Fibroblast of lung (primary cell): ENCODE measurements at regions not wholly inside any gene's neighbourhood (a gene's known extent, or its start where the extent isn't known, plus 50 kb on each side); places are given as distances from the start of the nearest gene placed in this dataset.

ENCODE experiments used
- EZH2 ChIP-seq: IDR thresholded peaks from 2 replicates; pipeline ENCODE4 v1.5.1; 2012; ENCODE audit warnings: low read length, control low read depth, mild to moderate bottlenecking; ENCODE audit errors: missing control alignments
- TF ChIP-seq, protein P1 (sequence below), 2 donors: IDR thresholded peaks in 1 of 2; conservative IDR thresholded peaks in 1 of 2; 1 replicate in 1 of 2; 2 replicates in 1 of 2; pipeline ENCODE4 v1.5.1; 2011 to 2012; ENCODE audit warnings: low read length in 2 of 2, control low read depth in 1 of 2, inconsistent platforms in 1 of 2, low read depth in 1 of 2, mild to moderate bottlenecking in 1 of 2

DNA sequence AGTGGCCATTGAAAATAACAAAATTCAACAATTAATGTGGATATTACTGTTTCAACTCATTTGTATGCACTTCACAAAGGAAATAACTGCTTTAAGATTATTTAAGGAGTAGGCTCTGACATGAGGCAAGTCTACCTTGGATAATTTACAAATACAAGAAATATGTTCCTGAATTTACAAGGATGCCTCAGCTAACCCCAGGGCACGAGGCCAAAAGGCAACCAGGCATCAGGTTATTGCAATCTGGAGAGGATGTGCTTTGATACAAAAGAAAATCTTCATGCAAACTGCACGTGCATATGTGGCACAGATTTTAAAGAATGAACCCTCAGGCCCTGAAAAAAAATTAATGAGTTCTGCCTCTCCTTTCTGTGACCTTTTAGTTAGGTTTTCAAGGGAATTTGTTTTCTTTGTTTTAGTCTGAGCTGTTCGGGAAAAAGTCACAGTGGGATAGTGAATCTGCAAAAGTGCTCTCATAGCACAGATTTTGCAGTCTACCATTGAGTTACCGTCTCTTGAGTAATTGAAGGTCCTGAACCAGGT lies 1304.2 kb upstream of the ADGRL4 start:
- TF ChIP-seq, protein P1, sequence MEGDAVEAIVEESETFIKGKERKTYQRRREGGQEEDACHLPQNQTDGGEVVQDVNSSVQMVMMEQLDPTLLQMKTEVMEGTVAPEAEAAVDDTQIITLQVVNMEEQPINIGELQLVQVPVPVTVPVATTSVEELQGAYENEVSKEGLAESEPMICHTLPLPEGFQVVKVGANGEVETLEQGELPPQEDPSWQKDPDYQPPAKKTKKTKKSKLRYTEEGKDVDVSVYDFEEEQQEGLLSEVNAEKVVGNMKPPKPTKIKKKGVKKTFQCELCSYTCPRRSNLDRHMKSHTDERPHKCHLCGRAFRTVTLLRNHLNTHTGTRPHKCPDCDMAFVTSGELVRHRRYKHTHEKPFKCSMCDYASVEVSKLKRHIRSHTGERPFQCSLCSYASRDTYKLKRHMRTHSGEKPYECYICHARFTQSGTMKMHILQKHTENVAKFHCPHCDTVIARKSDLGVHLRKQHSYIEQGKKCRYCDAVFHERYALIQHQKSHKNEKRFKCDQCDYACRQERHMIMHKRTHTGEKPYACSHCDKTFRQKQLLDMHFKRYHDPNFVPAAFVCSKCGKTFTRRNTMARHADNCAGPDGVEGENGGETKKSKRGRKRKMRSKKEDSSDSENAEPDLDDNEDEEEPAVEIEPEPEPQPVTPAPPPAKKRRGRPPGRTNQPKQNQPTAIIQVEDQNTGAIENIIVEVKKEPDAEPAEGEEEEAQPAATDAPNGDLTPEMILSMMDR (conservative IDR thresholded peaks at IDR 0.05 in 1 of 2, IDR thresholded peaks at IDR 0.05 in 1 of 2; ENCODE audit: low read depth in 1 of 2, low read length in 2 of 2): no peak
- no peak for TF ChIP-seq EZH2
